Astrocyte (in vitro differentiated cells and primary cell): ENCODE measurements at regions not wholly inside any gene's neighbourhood (a gene's known extent, or its start where the extent isn't known, plus 50 kb on each side); places are given as distances from the start of the nearest gene placed in this dataset.

Experiments used
- CTCF ChIP-seq: IDR thresholded peaks from 2 replicates; pipeline ENCODE4 v1.5.1; 2011; ENCODE audit warnings: low read depth, mild to moderate bottlenecking, inconsistent platforms, low read length, moderate library complexity; ENCODE audit not compliant: insufficient read depth
- EZH2 ChIP-seq: IDR thresholded peaks from 2 replicates; pipeline ENCODE4 v1.6.1; 2012; ENCODE audit warnings: mild to moderate bottlenecking, low read length, inconsistent platforms; ENCODE audit not compliant: insufficient read depth

GRCh38 chr13:99042521-99043250 lies 64.8 kb upstream of the DOCK9 start:
- no peak for TF ChIP-seq CTCF
- no peak for TF ChIP-seq EZH2
